GM18907 (cell line): ENCODE measurements at regions not wholly inside any gene's neighbourhood (a gene's known extent, or its start where the extent isn't known, plus 50 kb on each side); places are given as distances from the start of the nearest gene placed in this dataset.

Experiments
- ATAC-seq: cut with Tn5 transposase; IDR thresholded peaks from one replicate; pipeline ENCODE4 v1.9.1; 2021; ENCODE audit warnings: mild to moderate bottlenecking, moderate library complexity; ENCODE audit not compliant: unreplicated experiment

DNA sequence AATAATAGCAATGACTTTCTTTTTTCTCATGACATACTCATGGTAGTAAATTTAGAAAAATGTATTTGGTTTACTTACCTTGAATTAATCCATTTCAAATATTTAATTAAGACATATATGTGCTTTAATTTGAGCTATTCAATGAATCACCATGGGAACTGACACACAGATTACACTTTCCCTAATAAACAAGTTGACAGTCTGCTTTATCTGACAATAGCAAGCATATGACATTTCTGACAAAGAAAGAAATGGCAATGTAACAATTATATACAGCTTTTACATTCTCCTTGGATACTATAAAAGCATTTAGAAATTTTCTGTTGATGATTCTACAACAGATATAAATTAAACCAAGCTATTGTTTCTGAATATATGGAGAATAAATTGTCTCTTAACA is 382.5 kb downstream of the CYLC2 start:
- ATAC-seq, result no peak

DNA sequence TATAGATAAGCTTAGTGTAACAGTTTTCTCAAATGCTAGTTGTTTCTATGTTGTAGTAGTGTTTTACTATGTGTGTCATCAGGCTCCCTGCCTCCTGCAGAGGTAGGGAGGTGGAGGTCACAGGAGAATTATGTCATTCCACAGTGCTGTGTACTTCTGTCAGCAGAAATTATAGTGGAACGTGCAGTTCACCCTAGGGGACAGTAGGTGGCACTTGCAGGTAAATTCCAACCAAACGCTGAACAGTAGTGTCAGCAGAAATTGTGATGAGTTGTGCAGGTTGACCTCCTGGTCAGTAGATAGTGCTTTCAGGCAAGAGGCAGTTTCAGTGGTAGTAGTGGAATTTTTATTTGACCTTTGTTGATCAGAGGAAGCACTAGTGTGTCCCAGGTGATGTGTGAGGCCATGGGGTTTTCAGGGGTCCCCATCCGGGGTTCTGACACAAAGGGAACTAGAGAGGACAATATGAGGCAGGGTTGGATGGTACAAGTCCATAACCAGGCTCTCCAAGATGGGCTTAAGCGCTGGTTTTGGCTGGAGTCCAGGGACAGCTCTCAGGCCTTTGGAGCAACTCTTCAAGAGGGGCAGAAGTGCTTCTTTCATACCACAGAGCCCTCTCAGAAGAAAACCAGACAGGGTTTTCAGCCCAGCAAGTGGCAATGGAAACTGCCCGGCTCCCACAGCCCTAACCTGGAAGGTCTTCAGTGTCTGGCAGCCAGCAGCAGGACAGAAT is 402.9 kb downstream of the CYLC2 start:
- peak; percentile 97 for ATAC-seq

DNA sequence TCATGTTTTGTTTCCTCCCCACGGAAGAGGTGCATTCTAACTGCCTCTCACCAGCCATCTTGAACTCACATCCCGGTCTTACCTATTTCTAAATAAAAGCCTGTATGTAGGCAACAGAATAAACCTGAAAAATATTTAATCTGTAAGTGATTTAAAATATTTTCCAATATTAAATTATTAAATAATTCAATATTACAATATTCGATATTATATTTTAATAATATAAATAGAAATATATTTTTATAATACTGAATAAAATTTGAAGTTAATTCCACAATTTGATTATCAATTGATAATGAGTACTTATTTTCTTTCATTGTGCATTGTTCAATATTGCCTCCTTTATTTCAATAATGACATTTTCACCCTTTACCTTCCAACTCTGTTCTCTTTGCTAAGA is 404.4 kb downstream of the CYLC2 start:
- ATAC-seq, result no peak

GRCh38 chr9:103407260-103407659 is 412.1 kb downstream of the CYLC2 start:
- no peak for ATAC-seq

DNA sequence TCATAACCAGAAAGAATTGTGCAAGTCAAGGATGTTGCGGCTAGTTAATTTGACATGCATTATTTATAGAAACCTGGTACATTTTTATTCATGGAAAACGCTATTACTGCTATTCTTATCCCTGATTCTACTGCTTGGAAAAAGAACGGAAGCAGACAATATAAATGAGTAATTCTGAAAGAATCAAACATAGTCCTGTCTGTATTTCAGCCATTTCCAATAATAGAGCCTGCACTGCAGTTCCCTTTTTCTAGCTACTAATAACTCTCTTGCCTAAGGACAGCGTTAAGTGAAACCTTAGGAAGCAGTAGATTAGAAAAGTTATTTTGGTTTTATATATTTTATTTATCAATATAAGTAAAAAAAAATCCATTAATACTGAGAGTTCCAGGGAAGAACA is 414.9 kb downstream of the CYLC2 start:
- no peak for ATAC-seq

DNA sequence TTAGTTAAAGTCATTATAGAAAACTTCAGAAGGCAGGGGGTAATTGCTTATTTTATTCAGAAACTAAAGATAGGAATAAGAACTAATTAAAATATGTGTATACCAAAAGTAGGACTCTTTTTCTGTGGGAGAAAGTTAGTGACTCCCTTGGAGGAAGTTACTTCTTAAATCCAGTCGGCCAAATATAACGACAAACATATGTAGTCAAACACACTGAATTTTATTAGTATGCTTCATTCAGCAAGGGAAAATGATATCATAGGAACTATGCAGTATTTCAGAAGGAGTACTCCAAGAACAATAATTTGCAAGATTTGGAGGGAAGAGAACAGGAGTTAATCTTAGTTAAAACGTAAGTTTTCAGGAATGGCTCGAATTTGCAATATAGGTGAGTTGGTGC is 432.6 kb downstream of the CYLC2 start:
- ATAC-seq, result no peak

GRCh38 chr9:103430469-103430868 is 435.3 kb downstream of the CYLC2 start:
- ATAC-seq, result no peak

GRCh38 chr9:103431809-103432208 is 436.7 kb downstream of the CYLC2 start:
- ATAC-seq, result no peak

- no peak for ATAC-seq
Observed at GRCh38 chr9:103444176-103444575, 449.0 kb downstream of the CYLC2 start.

GRCh38 chr9:103458826-103459225 is 463.7 kb downstream of the CYLC2 start:
- ATAC-seq, result no peak

DNA sequence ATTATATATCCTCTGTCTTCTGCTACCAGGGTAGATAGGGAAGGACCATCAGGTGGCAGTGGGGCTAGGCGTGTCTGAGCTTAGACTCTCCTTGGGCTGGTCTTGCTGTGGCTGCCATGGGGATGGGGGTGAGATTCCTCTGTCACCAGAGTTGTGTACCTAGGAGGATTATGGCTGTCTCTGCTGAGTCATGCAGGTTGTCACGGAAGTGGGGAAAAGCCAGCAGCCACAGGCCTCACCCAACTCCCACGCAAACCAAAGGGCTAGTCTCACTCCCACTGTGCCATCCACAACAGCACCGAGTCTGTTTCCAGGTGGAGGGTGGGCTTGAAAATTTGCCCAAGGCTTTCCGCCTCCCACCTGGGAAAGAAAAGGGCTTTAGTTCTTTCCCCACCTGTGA is 476.1 kb downstream of the CYLC2 start:
- no peak for ATAC-seq

DNA sequence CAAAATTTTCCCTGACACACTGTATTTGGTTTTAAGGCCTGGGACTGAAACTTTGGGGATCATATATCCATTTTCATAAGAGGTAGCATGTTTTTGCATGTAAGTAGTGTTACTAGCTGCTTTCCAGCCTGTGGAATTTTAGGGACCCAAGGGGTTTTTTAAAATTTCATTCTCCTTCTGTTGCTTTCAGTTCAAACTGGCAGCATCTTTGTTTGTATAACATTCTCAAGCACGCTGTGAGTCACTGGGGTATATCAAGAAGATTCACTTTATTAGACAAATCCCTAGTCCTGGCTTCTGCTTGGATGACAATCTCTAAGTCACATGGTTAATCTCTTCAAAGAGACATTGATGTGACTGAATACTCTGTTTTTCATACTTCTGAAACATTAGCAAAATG is 479.0 kb downstream of the CYLC2 start:
- no peak for ATAC-seq

- ATAC-seq, result no peak
Observed at GRCh38 chr9:103483471-103484096, 488.5 kb downstream of the CYLC2 start.

- no peak for ATAC-seq
Observed at GRCh38 chr9:103485138-103485537, 490.0 kb downstream of the CYLC2 start.

- no peak for ATAC-seq
Observed at GRCh38 chr9:103514767-103515166, 519.6 kb downstream of the CYLC2 start.

DNA sequence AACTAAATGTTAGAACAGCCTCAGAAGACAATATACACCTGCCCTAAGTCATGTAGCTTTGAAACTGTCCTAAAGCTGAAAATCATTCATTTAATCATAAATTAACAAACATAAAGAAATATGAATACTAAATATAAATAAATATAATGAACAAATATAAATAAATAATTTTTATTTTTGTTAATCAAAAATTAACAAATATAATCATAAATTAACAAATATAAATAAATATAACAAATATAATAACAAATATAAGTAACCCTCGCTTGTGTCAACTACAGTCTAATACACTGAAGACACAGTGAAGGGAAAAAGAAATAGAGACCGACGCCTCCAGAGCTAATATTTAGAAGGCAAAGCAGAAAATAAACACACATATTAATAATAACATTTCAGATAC is 527.3 kb downstream of the CYLC2 start:
- no peak for ATAC-seq

- ATAC-seq, result no peak
Observed at GRCh38 chr9:103530934-103531333, 535.8 kb downstream of the CYLC2 start.

DNA sequence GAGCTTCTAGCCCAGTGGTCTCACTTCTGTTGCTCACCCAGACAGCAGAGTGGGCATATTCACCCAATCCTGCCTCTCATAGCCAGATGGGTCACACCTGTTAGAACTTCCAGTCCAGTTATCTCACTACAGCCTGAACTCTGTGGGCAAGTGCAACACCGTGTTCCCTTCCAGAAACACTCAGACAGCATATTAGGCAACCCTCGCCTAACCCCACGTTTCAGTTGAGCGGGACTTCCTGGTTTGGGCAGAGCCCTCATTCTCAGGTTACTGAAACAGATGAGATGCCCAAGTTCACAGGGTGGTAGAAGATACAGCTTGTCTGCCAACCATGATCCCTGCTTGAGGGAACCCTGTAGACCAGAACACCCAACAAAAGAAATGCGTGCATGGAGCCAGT is 538.2 kb downstream of the CYLC2 start:
- no peak for ATAC-seq

DNA sequence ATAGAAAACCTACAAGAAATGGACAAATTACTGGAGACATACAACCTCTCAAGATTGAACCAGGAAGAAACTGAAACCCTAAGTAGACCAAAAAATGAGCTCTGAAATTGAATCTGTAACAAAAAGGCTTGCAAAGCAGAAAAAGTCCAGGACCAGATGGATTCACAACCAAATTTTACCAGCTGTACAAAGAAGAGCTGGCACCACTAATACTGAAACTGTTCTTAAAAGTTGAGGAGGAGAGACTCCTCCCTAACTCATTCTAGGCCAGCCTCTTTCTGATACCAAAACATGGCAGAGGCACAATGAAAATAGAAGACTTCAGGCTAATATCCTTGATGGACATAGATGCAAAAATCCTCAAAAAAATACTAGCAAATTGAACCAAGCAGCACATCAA is 542.3 kb downstream of the CYLC2 start:
- ATAC-seq, result no peak

DNA sequence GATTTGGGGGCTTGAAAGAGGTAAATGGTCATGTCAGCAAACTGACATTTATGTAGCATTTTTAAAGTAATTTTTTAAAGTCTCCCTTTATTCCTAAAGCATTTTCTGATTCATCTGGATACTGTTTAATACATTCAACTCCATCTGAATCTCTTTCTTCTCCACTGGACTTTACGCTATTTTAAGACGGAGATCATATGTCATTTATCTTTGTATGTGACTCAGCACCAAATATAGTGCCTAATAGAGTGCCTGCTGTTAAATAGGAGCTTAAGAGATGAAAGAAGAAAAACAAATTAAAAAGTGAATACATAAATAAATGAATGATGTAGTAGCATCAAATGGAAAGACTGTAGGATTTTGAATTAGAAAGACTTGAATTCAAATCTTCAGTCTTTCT is 548.8 kb upstream of the SMC2 start:
- no peak for ATAC-seq

GRCh38 chr9:103552712-103553111 is 541.4 kb upstream of the SMC2 start:
- no peak for ATAC-seq

GRCh38 chr9:103574056-103574455 is 520.1 kb upstream of the SMC2 start:
- ATAC-seq, result no peak

DNA sequence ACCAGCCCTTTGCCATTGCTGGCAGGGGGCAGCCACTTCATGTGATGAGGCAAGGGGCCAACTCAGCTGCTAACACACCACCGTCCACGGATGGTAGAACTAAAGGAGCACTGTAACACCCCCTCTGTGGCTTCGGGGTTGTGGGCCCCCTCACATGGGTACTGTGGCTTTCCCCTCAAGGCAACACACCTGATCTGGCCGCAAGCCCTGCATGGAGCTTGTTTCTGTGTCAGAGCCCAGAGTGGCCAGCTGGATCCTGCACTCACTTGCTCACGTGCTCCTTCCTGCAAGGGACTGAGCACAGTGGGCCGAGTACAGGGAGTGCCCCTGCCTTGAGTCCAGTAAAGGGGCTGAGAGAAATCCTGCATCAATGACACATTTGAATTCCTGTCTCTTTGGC is 507.4 kb upstream of the SMC2 start:
- no peak for ATAC-seq
